Breast epithelium (tissue), 3 donors: ENCODE measurements at regions not wholly inside any gene's neighbourhood (a gene's known extent, or its start where the extent isn't known, plus 50 kb on each side); places are given as distances from the start of the nearest gene placed in this dataset.

Experiments used
- CTCF ChIP-seq, 3 donors: fragments of 450-650 bp; IDR thresholded peaks; one replicate each; pipeline ENCODE4 v1.5.1; 2016 to 2017; ENCODE audit warnings: antibody characterized with exemption in 3 of 3, mild to moderate bottlenecking in 3 of 3, moderate library complexity in 3 of 3
- POLR2A ChIP-seq: fragments of 450-650 bp; IDR thresholded peaks from one replicate; pipeline ENCODE4 v1.6.1; 2016; ENCODE audit warnings: antibody characterized with exemption, mild to moderate bottlenecking, moderate library complexity

GRCh38 chr22:48180631-48181030 lies 1418.2 kb downstream of the TBC1D22A start:
- no peak for TF ChIP-seq POLR2A
- no peak for TF ChIP-seq CTCF (IDR thresholded peaks at IDR 0.05)
